IPS-11a (cell line): ENCODE measurements at regions not wholly inside any gene's neighbourhood (a gene's known extent, or its start where the extent isn't known, plus 50 kb on each side); places are given as distances from the start of the nearest gene placed in this dataset.

Experiments
- H3K4me3 ChIP-seq: one replicate; pipeline ENCODE4 v1.5.1; 2013; ENCODE audit warnings: low read depth, low read length, control low read depth

DNA sequence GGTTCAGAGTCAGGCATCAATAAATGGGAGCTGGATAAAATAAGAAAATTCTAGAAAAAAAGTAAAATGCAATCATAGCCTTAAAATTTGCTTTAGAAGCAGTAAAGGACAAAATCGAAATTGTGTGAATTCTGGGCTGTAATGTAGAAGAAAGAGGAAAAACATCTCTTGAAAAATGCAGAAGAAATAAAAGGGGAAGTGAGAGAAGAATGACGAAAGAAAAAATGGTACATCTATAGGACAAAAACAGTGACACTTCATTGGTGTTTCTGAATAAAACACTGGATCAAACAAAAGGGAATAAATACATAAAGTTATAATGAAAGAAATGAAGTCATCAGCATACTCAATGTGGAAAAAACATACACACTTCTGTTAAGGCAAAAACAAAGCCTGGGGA lies 642.3 kb downstream of the ACTL7B start:
- no peak overlapping the region for H3K4me3 ChIP-seq

DNA sequence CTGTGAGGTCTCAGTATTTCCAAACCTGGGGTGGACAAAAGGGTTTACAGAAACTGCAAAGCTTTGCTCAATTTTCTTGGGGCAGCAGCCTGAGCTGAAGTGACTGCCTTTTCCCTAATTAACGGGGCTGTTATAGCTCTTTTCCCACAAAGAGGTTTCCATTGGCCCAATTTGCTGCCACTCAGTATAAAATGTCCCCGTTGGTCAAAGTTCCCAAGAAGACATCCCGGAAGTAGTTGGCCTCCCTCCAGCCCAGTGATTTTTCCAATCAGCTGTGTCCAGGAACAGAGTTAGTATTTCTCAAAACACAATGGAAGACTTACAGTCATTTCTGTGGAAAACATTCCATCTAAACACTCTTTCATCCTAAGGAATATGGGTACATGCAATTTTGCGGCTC lies 643.6 kb downstream of the ACTL7B start:
- H3K4me3 ChIP-seq: no peak overlapping the region

DNA sequence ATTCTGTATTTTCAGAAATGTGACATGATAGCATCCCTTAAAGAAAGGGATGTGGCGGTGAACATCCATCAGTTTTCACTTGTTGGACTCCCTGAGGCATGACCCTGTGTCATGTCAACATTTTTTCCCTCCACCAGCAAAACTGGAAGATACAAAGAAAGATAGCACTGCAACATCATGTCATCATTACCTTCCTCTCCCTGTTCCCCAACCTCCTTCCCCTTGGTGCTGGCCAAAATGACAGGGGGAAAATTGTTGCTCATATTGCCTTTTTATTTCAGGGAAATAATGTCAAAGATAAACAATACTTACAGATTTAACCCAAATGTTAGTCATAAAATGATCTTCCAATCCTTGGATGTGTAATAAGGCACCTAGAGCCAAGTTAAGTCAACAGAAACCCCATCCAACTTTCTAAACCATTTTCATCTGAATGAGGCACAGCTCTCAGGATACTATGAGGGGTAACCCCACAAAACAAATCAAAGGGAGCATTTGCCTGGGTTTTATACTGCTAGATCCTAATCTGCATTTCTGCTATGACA lies 644.3 kb downstream of the ACTL7B start:
- H3K4me3 ChIP-seq: no peak overlapping the region

DNA sequence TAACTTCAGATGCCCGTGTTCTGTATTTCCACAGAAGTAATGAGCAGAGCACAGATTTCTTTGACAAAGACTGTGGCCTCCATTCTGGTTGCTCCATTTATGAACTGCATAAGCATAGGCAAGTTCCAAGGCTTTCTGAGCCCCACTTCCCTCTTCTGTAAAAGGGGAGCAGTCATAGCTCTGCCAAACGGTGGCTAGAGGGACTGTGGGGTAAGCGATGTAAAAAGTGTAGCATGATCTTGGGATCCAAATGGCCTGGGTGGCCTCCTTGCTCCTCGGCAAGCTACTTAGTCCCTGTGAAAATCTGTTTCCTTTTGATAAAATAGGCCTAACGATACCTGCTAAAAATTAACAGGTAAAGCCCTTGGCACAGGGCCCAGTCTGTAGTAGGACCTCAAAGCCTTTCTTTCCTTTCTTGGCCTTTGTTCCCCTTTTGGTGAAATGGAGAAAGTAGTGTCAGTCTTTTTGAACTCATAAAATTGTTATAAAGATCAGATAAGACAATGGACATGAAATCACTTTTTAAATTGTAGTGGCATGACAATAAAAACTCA lies 646.6 kb downstream of the ACTL7B start:
- no peak overlapping the region for H3K4me3 ChIP-seq

DNA sequence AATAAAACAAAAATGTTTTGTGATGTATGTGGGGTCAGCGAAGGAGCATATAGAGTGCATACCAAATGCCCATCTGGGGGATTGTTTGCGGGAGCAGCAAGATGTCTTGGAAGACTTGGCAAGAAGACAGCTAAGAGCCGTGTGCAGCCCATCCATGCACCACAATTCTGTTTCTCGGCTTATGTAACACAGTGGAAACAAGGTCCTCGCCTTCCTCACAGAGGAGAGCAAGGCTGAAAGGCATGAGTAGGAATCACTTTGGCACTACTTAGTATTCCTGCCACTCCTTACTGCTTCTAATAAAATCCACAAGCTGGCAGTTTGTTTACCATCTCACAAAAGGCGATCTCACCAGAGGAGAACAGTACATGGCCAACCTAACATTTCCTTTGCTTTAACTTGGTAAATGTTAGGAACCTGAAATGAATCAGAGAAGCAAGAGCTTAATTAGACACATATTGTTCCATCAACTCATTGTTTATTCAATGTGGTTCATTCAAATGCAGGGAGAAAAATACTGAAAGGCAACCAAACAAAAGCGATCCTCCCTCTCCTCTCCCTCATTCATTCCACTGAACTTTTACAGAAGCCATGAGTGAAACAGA lies 648.1 kb downstream of the ACTL7B start:
- no peak overlapping the region for H3K4me3 ChIP-seq

DNA sequence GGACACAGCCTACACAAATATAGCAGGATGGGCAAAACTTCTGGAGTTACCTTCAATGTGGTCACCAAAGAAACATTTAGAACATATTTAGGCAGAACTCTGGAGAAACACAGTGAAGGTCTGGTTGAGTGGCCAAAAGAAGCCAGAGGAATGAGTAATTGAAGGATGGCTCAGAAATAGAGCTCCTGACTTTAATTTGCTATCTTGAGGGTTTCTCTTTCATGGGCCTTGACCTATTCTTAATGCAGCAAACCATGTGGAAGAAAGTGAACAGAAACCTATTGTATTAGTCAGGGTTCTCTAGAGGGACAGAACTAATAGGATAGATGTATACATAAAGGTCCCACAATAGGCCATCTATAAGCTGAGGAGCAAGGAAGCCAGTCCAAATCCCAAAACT lies 650.5 kb downstream of the ACTL7B start:
- no peak overlapping the region for H3K4me3 ChIP-seq

DNA sequence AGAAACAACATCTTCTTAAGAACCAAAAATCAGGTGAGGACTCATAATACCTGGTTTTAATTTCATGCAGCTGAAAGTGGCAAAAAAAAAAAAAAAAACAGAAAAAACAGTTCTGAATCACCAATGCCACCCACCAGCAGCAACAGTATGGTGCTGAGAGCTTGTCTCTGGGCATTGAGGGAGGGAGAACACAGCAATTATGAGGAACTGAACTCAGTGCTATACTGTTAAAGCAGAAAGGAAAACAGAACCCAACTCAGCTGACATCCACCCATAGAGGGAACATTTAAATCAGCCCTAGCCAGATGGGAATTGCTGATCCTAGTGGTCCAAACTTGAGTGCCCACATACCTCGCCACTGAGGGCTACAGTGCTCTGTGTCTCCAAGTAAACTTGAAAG lies 657.9 kb downstream of the ACTL7B start:
- no peak overlapping the region for H3K4me3 ChIP-seq

DNA sequence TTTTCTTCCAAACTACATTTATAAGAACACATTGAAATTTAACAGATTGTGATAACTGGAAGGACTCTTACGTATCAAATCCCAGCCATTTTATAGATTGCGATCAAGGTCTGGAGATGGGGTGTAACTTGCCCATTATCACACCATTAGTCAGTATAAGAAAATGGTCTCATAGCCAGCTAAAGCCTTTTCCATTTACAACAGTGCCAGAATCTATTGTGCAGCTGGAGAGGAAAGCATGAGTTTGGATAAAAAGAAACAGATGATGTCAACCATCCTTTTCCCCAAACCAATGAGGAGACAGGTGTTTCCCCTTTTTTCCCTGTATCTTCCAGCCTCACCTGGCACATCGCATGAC lies 658.8 kb downstream of the ACTL7B start:
- H3K4me3 ChIP-seq: no peak overlapping the region

DNA sequence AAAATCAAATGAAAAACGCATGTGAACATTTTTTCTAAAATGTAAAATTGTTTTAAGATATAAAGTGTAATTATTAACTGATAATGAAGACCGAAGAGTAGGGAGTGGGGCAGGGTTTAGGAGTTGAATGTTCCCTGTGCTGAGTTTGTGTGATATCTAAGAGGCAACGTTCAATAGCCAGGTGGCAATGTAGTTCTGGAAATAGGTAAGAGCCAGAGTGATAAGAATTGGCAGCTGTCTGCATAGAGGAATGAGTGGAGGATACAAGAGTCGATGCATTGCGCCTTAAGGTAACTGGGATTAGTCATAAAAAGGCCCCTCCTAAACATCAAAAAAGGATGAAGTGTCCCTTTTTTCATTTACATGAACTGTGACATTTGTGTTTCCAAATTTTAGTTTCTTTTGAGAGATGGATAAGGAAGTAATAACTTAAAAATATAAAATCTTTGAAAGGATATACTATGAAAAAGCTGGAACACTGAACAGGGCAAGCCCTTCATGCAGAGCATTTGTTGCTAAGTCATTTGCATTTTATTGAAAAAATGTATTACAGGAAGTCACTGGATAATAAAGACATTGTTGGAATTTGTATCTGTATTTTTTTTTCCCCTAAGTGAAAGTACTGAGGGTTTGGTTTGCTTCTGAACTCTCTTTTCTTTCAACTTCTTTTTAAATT lies 659.3 kb downstream of the ACTL7B start:
- no peak overlapping the region for H3K4me3 ChIP-seq

DNA sequence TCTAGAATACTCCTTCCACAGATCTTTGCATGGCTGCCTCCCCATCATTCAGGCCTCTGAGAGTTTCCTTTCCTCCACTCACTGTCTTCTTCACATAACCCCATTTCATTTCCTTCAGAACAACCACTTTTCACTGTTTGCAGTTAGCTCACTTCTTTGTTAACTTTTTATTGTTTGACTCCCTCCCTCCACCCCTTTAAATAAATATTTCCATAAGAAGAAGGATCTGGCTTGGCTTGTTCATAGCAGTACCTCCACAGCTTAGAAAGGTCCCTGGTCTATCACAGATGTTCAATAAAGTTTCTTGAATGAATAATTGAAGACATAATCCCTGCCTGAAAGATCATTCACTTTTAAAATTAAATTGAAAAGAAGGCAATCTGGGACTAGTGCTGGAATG lies 661.6 kb downstream of the ACTL7B start:
- H3K4me3 ChIP-seq: no peak overlapping the region

DNA sequence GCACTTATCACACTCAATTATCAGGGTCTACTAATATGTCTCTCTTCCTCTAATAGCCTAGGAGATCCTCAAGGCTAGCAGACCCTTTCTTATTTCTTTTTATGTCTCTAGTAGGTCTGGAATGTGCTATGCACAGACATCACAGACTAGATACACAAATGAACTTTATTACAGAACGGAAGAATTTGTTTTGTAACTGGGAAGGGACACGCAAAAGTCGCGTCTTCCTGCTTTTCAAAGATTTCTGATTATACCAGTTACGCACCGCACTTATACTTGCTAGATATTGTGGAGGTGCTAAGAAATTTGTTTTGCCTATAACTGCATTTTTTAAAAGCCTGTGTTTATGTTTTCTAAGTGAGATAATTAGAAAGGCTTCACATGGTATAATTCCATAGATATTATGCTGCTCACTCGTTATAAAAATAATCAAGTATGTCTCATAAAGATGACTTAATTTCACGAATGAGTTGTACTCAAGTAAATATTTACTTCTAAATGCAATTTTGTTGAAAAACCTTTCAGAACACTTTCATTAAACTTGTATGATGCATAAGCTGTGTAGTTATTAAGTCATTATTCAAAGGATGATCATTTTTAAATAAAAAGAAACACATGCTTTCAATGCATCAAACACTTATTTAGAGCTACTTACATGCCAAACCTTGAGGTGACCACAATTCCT lies 662.6 kb downstream of the ACTL7B start:
- H3K4me3 ChIP-seq: no peak overlapping the region

DNA sequence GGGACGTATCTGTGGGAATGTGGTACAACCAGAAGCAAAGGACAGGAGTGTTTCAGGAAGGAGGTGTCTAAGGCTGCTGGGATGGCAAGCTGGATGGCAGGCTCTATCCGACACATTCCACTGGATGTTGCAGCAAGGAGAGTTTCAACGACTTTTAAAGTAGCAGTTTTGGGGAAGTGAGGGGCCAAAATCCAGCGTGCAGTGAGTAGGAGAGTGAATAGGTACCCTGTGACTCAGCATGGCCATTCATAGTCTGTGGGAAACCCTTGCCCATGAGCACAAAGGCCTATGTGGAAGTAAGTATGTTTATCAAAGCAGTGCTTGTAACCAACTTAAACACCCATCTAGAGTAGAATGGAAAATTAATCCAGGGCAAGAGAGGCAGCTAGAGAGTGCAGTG lies 664.7 kb downstream of the ACTL7B start:
- no peak overlapping the region for H3K4me3 ChIP-seq

DNA sequence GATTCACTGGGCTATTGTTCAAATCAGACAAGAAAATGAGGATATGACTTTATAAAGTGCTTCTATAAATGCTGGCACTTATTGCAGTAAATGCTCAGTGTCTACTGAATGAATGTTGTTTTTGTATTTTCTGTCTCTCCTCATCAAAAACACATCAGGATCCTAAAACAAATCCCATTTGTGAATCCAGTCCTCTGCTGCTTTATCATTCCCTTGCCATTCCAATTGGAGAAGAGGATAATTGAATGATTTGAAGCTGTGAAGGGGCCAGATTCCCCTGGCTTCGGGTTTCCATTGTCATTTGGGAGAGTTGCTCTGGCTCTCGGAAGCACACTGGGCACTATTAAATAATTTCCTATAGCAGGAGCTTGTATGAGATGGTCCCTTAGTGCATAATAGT lies 666.8 kb downstream of the ACTL7B start:
- H3K4me3 ChIP-seq: no peak overlapping the region

DNA sequence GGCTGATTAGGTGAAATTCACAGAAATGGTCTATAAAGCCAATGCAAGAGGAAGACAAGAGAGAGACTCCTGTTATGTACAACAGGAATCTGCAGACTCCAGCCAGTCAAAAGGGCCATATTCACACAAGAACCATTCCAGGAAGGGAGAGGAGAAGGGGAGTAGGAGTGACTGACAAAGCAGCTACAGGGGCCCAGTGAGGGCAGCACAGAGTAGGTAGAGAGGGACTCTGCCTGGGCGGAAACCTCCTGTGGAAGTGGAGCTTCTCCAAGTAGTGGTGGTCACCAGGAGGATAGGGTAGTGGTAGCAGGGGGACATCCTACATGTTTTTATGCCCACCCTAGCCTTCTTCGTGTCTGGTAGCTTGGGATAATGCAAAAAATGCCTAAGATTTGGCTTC lies 667.3 kb downstream of the ACTL7B start:
- H3K4me3 ChIP-seq: no peak overlapping the region

DNA sequence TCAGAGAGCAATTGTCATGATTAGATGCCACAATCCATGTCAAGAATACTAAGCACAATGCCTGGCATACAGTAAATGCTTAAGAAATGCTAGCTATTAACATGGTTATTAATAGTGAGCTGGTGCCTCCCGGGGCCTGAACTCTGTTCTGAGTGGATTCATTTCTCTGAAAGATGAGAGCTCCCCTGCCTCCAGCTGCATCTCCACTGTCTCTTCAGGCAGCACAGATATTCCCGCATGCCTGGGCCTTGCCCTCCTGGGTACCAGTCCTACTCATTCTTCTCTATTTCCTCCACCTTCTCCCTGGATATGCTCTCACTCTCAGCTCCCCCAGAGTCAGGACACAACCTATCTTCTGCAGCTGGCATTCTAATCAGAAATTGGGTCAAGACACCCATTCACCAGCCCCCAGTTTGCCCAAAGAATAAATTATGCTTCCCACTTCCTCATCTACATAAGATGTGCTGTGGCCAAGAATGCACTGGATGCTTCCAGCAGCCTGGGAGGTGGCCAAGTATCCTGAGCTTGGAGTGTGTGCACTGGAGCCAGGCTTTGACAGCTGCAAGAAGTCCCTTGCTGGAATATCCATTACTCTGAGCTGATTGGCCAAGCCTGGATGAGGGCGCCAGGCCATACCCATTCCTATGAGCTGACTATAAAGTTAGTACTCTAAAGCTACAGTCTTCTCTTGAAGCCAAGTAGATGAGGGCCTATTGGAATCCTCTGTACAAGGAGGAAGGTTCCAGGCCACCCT lies 669.0 kb downstream of the ACTL7B start:
- no peak overlapping the region for H3K4me3 ChIP-seq

DNA sequence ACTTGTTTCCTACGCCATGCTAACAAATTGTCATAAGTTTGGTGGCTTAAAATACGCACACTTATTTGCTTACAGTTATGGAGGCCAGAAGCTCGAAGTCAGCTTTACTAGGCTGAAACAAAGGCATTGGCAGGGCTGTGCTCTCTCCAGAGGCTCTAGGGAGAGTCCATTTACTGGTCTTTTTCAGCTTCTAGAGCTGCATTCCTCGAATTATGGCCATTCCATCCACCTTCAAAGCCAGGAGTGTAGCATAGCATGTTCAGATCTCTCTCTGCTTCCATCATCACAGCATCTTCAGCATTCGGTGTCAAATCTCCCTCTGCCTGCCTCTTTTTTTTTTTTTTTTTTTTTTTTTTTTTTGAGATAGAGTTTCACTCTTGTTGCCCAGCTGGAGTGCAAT lies 670.2 kb downstream of the ACTL7B start:
- no peak overlapping the region for H3K4me3 ChIP-seq

DNA sequence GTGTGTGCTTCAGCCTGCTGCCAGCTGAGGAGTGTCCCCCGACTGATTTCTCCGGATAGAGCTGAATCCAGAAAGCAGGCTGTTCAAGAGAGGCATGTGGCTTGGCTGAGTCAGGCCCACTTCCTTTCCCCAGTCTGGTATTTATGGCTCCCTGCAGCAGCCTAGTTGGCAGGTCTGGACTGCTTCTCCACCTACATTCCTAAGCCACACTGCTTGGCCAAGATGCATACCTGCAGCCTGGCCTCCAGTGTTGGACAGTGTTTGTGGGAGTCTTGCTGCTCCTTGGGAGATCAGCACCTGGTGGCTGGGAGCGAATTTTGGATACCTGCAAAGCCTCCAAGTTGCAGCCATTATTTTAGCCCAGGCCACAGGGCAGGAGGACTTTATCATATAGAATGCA lies 670.8 kb downstream of the ACTL7B start:
- H3K4me3 ChIP-seq: no peak overlapping the region

DNA sequence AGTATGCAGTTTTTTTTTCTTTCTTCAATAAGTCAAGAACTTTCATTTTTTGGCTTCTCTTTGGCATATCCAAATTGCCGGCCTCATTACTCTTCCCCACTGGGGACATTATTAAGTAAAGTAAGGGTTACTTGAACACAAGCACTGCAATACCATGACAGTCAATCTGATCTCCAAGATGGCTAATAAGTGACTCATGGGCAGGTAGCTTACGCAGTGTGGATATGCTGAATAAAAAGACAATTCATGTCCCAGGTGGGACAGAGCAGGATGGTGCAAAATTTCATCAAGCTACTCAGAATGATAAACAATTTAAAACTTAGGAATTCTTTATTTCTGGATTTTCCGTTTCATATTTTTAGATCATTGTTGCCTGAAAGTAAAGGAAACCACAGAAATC lies 671.8 kb downstream of the ACTL7B start:
- H3K4me3 ChIP-seq: no peak overlapping the region

DNA sequence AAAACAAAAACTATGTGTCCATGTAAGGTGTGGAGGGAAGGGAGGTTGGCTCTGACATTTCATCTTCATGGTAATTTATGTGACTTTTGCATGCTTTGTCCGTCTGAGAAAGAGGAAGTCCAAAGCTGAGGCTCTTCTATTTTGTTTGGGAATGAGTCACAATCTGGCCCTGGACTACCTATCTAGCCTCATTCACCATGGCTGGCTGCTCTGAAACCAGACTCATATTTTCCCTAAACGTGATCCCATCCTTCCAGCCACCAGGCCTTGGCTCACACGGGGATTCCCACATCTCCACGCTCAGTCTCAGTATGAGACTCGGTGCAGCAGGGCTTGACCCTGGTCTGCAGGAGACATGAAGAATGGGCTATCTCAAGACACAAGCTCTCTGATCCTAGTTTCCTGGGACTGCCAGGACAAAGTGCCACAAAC lies 672.8 kb downstream of the ACTL7B start:
- H3K4me3 ChIP-seq: no peak overlapping the region

DNA sequence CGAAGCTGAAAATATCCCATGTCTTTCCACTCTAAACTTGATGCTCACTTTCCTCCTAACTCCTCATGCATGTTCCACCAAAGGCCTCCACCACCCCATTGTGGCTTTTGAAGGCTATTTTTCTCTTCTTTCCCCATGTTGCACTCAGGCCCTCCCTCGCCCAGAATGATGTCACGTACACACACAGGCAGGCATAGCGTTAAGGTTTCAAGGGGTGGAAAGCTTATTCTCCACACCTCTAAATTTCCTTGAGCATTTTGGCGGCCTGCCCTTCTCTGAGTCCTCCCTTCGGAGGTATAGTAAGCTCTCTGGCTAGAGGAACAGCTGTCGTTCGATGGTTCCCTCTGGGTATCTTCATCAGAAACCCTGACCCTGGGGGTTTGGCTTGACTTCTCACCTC lies 673.5 kb downstream of the ACTL7B start:
- no peak overlapping the region for H3K4me3 ChIP-seq

DNA sequence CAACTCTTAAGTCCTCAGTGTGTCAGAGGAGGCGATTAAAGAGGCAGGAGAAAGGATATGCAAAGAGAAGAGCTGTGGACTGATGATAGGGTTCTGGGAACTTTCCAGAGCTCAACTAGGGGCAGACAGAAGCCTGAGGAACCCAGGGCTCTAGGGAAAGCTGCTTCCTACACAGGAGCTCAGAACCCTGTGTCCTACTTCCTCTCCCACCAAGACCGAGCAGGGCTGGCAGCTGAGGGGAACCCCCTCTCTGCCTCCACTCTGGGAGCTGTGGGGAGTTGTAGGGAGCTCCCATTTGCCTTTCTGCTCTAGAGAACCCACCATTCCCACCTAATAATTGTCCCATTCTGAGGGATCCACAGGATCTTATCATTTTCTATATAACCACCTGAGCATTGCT lies 674.3 kb downstream of the ACTL7B start:
- no peak overlapping the region for H3K4me3 ChIP-seq
